Left cardiac atrium (tissue), 4 donors: ENCODE measurements at regions not wholly inside any gene's neighbourhood (a gene's known extent, or its start where the extent isn't known, plus 50 kb on each side); places are given as distances from the start of the nearest gene placed in this dataset.
A peak's percentile ranks its signal among the peaks of the same experiment; 100 is the strongest.
"Not testable (repeated sequence)": the region's sequence is repeated elsewhere in the genome, so short reads cannot be mapped to it uniquely, and the experiment has no call there.

Experiments
- ATAC-seq, 2 donors: fragments of 200-7000 bp; cut with Tn5 transposase; one replicate each; pipeline ENCODE4 v1.9.1; 2020; ENCODE audit warnings: mild to moderate bottlenecking in 2 of 2, moderate library complexity in 2 of 2
- DNase-seq: peaks from one replicate; pipeline ENCODE4 v3.0.0-alpha.2; 2020
- intact Hi-C, 2 donors: fragments of 100-400 bp; cut with DNase I; formaldehyde crosslinking; loops; one replicate each; pipeline versions ENCODE4 v1.14.1 to v1.15.1; 2022 to 2023
- donor health status: DM: no; HTN: yes; CAD: no.
- donor health status: DM: no; HTN: yes; CAD: no; lungs with severe emphysema.
- donor health status: DM: yes; HTN: yes; CAD: no.
- donor health status: Dilated cardiomyopathy.

DNA sequence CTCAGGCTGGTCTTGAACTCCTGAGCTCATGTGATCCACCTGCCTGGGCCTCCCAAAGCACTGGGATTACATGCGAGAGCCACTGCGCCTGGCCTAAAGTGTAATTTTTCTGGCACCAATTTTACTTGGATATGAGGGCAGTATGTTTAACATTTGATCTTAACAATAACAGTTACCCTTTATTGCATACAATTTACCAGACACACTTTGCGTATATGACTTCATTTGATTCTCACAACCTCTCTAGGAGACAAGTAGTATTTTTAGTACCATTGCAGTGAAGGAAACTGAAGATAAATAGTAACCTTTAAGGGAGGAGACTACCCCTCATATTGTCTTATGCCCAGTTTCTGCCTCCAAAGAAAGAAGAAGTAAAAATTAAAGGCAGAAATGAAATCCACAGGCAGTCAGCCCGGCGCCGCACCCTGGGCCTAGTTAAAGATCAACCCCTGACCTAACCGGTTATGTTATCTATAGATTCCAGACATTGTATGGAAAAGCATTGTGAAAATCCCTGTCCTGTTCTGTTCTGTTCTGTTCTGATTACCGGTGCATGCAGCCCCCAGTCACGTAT lies 54.0 kb downstream of the CYP26A1 start:
- intact Hi-C loops = not testable (repeated sequence)

DNA sequence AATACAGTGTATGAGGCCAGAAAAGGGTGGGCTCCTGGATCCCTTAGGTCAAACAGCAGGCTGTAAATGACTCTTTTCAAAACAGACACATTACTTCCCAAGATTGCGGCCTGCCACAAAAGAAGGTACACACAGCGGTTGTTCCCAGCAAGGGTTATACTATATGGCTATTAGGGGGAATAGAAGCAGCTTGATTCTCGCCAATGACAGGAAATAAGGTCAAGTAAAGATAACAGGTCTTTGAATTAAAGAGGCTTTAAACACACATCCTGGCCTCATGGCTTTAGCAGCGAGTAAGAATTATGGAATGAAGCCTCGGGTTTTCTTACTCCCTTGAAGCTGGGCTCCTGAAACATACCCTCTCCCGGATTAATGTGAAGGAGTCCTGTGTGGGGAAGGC lies 58.3 kb downstream of the CYP26A1 start:
- no peak for DNase-seq
- intact Hi-C loops = no loop called here
- no peak for ATAC-seq

More for the DNA sequence above, 54.0 kb downstream of the CYP26A1 start:
- DNase-seq, ATAC-seq: not testable (repeated sequence)

DNA sequence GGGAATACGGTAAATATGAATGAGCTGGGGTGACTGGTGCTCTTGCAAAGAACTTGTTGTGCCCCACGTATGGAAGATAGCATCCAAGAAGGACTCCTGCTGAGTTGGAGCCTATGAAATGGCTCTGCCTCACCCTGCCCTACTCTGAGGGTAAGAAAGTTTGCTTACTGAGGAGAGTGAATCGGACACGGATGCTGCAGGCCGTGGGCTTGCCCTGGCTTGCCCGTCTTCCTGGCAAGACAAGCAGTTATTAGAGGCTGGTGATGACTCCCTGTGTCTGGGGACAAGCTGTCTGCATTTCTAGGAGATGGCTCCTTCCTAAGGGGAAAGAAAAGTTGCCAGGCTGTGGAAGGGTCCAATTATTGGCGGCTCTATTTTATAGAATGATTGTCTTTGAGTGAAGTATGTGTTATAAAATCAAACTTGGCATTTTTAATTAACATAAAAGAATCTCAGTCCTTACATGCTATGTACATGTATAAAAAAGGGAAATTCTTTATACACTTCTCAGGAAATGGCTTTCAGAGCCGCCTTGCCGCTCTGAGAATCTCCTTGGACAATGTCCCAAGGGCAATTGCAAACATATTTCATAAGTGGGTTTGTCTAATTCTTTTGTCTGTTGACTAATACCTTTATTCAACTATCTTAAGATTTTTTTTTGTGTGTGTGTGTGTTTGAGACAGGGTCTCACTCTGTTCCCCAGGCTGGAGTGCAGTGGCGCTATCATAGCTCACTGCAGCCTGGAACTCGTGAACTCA lies 64.6 kb downstream of the CYP26A1 start:
- ATAC-seq (no peak), DNase-seq (no peak)
- intact Hi-C loops = no loop called here

DNA sequence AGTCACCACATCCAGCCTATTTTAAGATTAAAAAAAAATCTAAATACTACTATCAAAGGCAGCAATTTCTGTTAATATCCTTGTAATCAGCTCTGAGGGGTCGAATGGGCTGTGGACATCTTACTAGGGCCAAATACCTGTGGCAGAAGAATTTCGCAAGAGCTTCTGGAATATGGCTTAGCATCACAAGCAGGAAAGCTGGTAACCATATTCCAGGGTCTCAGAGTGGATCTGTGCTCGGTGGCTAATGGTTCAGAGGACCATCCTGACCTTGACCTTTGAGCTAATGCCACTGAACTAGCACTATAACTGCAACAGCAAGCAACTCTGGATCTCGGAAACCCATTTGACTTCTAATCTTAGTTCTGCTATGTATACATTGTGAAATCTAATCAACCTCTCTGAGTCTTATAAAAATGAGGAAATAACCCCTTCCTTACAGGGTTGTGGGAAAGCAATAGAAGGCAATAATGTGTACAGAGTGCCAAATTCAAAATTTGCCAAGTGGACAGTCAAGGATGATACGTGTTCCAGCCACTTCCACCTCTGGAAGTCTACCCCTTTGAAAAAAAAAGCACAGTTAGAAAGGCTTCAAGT lies 65.5 kb downstream of the CYP26A1 start:
- intact Hi-C loops = no loop called here
- no peak for ATAC-seq
- DNase-seq = no peak

DNA sequence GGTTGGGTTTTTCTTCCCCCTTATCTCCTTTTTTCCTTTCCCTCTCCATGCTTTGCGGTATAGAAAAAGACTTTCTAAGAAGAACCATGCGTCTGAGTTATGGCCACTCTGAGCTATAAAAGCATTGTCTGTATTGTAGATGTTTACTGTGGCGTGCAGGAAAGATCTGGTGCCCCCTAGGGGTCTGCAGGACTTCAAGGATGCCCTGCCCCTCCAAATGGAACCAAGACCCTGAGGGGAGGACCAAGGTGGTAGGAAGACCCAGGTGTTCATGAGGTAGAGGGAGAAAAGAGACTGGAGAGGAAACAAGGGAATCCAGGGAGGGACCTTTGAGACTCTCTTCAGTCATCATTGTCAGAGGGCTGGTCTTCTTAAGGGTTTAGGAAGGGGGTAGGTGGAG lies 68.8 kb downstream of the CYP26A1 start:
- ATAC-seq = no peak
- intact Hi-C loops = no loop called here
- no peak for DNase-seq

DNA sequence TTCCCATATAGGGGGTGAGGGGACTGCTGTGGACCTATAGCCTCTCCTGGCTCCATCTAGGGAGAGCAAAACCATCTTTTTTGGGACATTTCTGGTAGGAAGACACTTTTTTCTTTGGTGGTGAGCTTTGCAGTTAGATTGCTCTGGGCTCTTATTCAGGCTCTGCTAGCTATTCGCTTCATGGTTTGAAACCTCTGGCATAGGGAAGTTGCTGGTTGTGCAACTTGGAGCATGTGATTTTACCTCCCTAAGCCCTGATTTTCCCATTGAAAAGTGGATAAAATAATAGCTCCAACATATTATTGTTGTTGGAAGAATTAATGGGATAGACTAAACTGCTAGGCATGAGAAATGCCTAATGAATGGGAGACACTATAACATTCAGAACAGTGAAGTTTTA lies 69.6 kb downstream of the CYP26A1 start:
- ATAC-seq = no peak
- no peak for DNase-seq
- intact Hi-C loops = no loop called here

DNA sequence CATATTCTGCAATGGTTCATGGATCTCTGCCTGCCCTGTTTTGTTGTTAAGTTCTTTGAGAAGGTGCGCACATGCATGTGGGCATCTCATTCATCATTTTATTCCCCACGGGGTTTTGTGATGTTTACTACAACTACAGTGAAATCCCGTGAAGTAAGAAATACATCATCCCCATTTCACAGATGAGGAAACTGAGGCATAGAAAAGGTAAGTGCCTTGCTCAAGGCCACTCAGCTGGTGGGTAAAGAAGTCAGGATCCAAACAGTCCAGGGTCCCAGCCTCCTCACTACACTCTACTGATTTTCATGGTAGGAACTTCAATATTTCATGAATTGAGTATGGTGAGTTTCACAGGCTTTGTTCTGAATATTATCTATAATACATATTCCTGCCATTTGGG lies 72.6 kb downstream of the CYP26A1 start:
- ATAC-seq (no peak), DNase-seq (no peak)
- intact Hi-C loops = no loop called here

DNA sequence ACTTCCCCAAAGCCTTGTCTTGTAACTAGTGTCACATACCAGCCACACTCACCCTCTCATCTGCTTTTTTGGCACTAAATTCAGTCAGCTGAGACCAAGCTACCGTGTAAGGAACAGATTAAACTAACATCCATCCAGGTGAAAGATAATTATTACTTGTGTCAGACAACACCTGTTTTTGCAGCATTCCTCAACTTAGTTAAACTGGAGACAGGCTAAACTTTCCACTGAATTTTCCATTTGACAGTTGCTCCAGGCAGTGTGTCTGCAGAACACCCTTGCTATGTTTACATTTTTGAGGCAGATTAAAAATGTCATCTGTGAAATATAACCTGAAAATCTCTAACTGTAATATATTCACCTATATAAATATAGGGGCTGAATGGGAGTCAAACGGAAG lies 73.6 kb downstream of the CYP26A1 start:
- no peak for ATAC-seq
- no peak for DNase-seq
- intact Hi-C loops = no loop called here

DNA sequence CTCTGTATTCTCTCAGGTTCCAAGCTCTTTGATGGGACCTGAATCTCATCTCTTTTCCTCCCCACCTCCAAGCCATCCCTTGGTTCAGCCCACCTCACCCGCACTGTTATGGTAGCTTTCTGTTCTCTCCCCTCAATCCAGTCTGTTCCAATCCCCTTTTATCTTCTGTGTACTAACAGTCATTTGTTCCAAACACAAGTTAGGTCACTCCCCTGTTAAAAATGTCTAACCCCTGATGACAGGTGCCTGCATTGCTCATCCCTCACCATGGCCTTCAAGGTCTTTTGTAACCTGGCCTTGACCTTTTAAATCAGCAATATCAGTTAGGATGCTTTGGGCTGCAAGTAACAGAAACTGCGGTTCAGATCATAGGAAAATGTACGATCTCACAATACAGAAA lies 74.8 kb downstream of the CYP26A1 start:
- intact Hi-C loops = no loop called here
- ATAC-seq = no peak

DNA sequence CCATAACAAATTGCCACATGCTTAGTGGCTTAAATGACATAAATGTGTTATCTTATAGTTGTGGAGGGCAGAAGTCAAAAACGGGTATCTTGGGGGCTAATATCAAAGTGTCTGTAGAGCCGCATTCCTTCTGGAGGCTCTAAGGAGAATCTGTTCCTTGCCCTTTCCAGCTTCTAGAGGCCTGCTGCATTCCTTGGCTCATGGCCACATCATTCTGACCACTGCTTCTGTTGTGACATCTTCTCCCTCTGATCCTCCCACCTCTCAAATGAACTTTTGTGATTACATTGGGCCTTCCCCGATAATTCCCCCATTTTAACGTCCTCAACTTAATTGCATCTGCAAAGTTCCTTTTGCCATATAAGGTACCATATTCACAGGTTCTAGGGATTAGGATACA lies 76.1 kb downstream of the CYP26A1 start:
- intact Hi-C loops = no loop called here
- no peak for DNase-seq

More for the DNA sequence above, 74.8 kb downstream of the CYP26A1 start:
- DNase-seq = no peak

DNA sequence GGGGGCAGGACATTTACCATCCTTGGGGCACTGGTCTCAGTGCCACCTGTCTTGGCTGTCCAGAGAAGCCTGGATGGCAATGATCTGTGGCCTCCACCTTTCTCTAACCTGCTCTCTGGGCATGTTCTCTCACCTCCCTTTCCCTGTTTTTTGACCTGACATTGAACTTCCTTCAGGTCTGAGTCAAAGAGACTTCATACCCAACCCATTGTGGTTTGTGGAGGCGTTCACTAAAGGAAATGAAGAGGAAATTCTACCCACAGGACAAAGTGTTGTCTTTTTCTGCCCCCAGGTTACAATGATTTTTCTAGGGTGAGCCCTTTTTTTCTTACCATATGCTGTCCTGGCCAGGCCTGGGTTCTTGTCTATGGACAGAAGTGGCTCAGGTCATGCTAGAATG lies 76.6 kb downstream of the CYP26A1 start:
- DNase-seq (no peak), ATAC-seq (no peak)
- intact Hi-C loops = no loop called here

More for the DNA sequence above, 76.1 kb downstream of the CYP26A1 start:
- ATAC-seq = no peak

DNA sequence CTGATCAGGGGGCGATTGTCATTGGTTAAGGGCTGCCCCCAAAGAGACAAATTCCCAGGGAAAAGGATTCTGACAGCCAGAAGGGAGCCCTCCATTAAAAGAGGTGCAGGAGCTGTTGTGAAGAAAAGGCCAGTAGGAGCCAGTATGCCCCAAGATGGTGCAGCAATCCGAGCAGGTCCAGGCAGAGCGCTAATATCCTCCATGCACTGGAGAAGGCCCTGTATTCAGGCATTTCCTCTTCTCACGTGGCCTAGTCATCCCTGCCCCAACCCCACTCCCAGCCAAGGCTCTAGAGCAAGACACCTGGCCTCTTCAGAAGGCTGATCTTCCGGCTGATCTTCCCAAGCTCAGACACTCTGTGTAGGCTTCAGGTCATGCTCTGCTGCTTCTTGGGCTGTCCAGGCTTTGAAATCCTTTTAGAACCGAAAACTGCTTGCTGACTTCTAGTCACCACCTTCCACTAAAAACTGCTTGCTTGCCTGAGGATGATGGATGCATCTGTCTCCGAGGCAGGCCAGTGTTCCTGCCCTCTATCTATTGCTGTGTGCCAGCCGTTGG lies 77.4 kb downstream of the CYP26A1 start:
- DNase-seq (no peak), ATAC-seq (no peak)
- intact Hi-C loops = no loop called here

DNA sequence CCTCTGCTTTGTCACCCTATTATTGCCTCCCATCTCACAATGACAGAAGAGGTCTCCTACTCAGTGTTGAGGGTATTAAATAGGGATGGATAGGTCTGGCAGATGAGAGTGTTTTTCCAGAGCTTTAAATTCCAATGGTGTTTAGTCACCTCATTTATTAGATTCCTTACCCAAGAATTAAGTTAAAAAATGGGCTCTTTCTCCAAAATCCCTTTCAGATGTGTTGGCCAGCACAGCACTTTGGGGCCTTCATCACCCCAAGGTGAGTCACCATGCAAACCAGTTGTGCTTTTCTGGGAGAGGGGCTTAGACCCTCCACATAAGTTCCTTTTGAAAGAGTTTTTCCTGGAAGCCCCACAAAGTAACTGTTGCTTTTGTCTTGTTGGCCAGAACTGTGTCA lies 78.4 kb downstream of the CYP26A1 start:
- intact Hi-C loops = no loop called here
- ATAC-seq (peak in 1 of 2 donors; percentile 65), DNase-seq (no peak)

DNA sequence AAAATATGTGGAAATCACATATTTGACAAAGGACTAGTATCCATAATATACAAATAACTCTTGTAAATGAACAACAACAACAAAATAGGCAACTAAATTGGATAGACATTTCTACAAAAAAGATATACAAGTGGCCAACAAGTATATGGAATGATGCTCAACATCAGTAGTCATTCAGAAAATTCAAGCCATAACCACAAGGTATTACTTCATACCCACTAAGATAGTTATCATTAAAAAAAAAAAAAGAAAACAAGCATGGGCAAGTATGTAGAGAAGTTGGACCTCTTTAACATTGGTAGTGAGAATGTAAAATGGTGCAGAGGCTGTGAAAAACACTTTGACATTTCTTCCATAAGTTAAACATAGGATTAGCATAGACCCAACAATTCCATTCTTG lies 80.8 kb downstream of the CYP26A1 start:
- no peak for DNase-seq
- intact Hi-C loops = no loop called here
- no peak for ATAC-seq

DNA sequence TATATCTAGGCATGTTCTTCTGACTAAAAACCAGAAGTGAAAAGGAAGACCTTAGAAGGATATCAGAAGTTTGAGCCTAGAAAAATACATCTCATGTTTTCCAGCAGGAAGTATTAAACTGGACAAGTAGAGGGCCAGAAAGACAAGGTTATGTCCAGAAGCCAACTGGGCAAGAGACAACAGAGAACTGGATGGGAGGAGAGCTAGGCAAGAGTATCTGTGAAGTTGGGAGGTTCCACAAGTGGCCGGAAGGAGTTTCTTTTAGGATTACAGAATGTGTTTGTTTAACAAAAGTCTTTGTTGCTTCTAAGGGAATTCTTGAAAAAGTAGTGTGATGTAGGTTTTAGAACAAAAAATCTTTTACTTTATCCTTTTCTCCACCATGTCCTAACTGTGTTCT lies 86.4 kb downstream of the CYP26A1 start:
- no peak for DNase-seq
- intact Hi-C loops = no loop called here
- peak; percentile 58 to 67 for ATAC-seq

DNA sequence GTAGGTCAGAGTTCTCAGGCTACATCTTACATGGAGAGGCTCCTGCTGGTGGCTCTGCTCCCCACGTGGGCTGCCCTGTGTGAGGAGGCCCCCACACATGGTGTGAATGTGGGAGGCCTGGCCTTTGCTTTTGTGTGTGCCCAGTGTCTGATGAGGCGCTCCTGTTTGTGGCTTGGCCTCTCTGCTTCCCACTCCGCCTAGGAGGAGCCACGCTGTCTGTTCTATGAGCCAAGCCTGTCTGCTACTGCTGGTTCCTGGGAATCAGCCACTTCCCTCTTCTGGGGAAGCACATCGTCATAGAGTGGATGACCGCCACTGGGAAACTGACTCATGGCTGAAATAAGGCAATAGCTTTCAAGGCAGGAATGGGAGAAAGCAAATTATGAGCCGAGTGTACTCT lies 87.1 kb downstream of the CYP26A1 start:
- ATAC-seq (peak; percentile 93 to 96), DNase-seq (peak; percentile 72)
- intact Hi-C loops = no loop called here

DNA sequence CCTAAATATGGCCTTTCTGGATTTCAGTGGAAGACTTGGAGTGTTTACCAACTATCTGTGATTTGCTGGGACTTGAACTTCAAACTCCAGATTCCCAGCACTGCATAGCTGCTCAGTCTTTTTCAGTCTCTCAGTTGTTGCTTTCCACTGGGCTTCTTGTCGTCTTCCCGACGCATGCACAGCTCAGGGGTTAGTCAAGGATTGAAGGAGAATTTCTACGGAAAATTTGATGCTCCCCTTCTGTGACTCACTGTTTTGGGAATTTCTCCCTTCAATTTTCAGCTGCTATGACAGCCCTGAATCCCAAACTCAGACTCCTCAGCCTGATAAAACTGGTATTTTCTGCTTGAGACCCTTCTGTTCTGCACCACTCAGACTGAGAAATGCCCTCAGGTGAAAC lies 91.7 kb downstream of the CYP26A1 start:
- intact Hi-C loops = no loop called here
- no peak for ATAC-seq
- no peak for DNase-seq

DNA sequence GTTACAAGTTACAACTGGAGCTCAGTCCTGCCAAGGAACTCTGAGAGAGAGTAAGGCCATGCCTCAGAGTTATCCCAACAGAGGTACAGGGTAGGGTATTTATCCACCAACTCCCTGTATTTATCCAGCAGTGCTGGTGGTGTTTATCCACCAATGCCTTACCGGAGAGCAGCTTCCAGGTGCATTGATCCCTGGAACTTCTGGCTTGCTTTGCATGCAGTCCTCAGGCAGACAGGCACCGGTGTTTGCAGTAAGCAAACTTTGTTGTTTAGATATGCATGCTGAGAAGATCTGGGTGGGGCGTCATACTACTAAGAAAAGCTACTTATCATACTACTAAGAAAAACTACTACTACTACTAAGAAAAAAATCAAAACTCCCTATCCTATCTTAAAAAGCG lies 92.4 kb downstream of the CYP26A1 start:
- DNase-seq = no peak
- ATAC-seq = no peak
- intact Hi-C loops = no loop called here

DNA sequence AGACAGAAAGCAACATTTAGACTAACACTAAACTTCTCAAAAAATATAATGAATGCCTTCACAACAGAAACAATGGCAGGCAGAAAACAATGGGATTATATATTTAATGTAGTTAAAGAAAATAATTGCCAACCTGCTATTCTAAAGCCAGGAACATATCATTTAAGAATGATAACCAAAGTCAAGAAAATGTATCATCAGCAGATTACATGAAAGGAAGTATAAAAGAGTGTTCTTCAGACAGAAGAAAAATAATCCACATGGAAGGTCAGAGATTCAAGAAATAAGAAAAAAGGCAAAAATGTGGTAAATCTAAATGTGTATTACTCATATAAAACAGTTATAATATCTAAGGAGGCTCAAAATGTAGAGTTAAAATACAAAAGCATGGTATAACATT lies 98.1 kb downstream of the CYP26A1 start:
- no peak for ATAC-seq
- no peak for DNase-seq
- intact Hi-C loops = no loop called here

DNA sequence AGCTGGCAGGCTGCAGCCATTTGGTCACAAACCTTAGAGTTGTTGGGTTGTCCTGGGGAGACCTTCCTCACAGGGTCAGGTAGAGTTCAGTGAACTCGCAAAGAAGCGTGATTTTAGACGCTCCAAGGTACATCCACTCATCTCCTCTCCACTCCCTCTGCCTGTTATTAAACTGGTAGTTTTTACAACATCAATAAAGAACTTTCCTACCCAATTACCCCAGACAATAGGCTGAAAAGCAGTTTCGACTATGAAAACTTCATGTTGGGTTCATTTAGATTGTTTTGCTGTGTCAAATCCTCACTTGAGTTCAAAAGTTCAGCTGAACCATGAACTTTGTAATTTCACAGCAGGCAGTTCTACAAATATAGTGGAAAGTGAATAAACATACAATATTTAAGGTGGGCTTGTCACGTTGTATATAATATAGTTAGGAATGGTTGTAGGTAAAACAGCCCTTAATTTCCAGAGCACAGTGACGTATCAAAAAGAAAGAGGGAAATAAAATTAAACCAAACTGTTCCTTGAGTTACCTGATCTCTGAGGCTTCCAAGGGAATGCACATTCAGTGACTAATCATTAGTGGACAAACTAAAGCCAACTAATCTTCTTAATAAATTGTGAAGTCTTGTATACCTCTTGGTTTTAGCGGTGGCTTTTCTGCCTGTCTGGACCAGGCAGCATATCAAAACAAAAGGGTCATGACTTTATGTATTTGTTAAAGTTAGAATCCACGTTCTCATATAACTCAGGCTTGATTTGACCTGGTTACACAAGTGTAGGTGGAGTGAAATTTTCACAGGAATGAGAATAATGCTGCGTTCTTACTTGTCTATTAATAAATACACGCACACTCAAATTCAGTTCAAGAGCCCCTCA lies 100.5 kb downstream of the CYP26A1 start:
- no peak for DNase-seq
- intact Hi-C loops = no loop called here

More for the DNA sequence above, 100.5 kb downstream of the CYP26A1 start:
- ATAC-seq = no peak
